Right lobe of liver (tissue), 4 donors: ENCODE measurements at regions not wholly inside any gene's neighbourhood (a gene's known extent, or its start where the extent isn't known, plus 50 kb on each side); places are given as distances from the start of the nearest gene placed in this dataset.

Experiments
- CTCF ChIP-seq, 4 donors: fragments of 200-600 bp in 3 of 4; fragments of 450-650 bp in 1 of 4; IDR thresholded peaks; one replicate each; pipeline versions ENCODE4 v1.5.1 to v1.8.0; 2016 to 2022; ENCODE audit warnings: antibody characterized with exemption in 4 of 4, mild to moderate bottlenecking in 2 of 4
- POLR2A ChIP-seq: fragments of 450-650 bp; IDR thresholded peaks from one replicate; pipeline ENCODE4 v1.6.1; 2017; ENCODE audit warnings: antibody characterized with exemption, mild to moderate bottlenecking
- donor health status: DM: no; HTN: no; CAD: no.
- donor health status: DM: no; HTN: no; CAD: no.
- donor health status: DM: no; HTN: yes; CAD: no.

DNA sequence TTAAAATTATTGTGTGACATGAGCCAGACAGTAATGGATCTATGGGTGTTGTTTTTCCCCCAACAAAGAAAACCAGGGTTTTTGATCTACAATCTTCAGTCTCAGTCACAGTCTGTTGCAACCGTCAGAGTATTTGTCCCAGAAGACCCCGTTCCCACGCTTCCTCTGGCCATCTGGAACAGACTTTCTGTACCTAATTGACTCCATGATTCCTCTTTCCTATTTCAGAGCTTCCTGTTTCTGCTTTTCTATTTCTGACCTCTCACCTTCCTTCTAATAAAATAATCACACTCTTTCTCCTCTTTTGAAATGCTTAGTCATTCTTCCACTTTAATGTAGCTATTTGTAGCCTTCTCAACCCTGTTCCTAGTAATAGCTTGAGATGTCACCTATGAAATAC is 1044.8 kb downstream of the DTWD2 start:
- no peak for TF ChIP-seq CTCF (IDR thresholded peaks at IDR 0.05)
- no peak for TF ChIP-seq POLR2A
